ENCODE measurements at regions not wholly inside any gene's neighbourhood (a gene's known extent, or its start where the extent isn't known, plus 50 kb on each side); places are given as distances from the start of the nearest gene placed in this dataset.

DNA sequence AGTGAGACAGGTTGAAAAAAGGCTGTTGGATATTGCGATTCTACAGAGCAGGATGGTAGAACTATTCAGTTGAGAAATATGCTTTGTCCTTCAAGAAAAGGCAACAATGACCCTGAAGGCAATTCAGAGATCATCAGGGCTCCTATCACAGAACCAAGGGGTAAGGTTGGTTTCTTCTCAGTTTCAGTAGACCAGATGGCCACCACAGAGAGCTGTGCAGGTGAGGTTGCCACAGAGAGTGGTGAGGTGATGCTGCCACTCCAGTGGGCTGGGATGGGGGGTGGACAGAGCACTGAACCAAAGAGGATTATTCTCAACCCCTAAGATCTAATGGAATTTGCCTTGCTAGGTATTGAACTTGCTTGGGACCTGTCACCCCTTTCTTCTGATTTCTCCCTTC lies 64.6 kb upstream of the ZBTB7C start:
- WGBS (ENCODE audit: low lambda C conversion rate) = 79% methylated on average over 1 of the region's 1 CpG
- POLR2A ChIA-PET = no interaction called here
- H4K20me1 ChIP-seq (ENCODE audit: insufficient read depth) = no peaks in the 10 kb centered on the region
- peaks cover 5% of the 10 kb centered on the region for H3F3A ChIP-seq (replicated peaks; ENCODE audit: insufficient read depth)
- H3K9ac ChIP-seq = no peak overlapping the region
- no peaks in the 10 kb centered on the region for H3K27me3 ChIP-seq (ENCODE audit: insufficient read depth)
- H2AFZ ChIP-seq (ENCODE audit: low read depth) = no peak overlapping the region
- 0 out of 2 replicates have a peak, but pooled peaks cover 6% of the 10 kb centered on the region for H3K9me3 ChIP-seq
- H3K4me1 ChIP-seq (ENCODE audit: control insufficient read depth in 1 of 2, insufficient read depth in 2 of 2, low read depth in 1 of 2, low read length in 1 of 2) = peaks cover 0 to 3% of the 10 kb centered on the region in 2 experiments; a peak in 1 of 4 replicates
- no peak for DNase-seq
- H3K79me2 ChIP-seq (ENCODE audit: insufficient read depth) = no peaks in the 10 kb centered on the region
- no peaks in the 10 kb centered on the region for H3K9me2 ChIP-seq
- CTCF ChIA-PET = interaction anchor here (1.1 to 8.4 kb wide), 7 partner anchors 12 to 1037 kb away, joined by 3 to 174 read pairs (median 4); no protein-coding TSS in a partner anchor
- H3K4me2 ChIP-seq = no peak overlapping the region
- no peak overlapping the region for H3K27ac ChIP-seq (ENCODE audit: low read depth in 2 of 2, low read length in 1 of 2)
- no peak overlapping the region for H3K4me3 ChIP-seq (ENCODE audit: low read depth in 2 of 2, low read length in 1 of 2)
- TF ChIP-seq SIN3A (IDR thresholded peaks at IDR 0.05; ENCODE audit: borderline replicate concordance, low read depth, low read length) (no peak), REST (IDR thresholded peaks at IDR 0.05; ENCODE audit: low read depth, low read length) (no peak), EP300 (IDR thresholded peaks at IDR 0.05; ENCODE audit: borderline replicate concordance in 1 of 2, low read depth in 1 of 2, low read length in 1 of 2) (no peak), CTCF (IDR thresholded peaks at IDR 0.05) (no peak), FOXM1 (IDR thresholded peaks at IDR 0.05; ENCODE audit: low read depth) (no peak), RCOR1 (IDR thresholded peaks at IDR 0.05; ENCODE audit: low read length) (no peak), RXRA (IDR thresholded peaks at IDR 0.05; ENCODE audit: borderline replicate concordance, low read depth) (no peak), IRF3 (IDR thresholded peaks at IDR 0.05; ENCODE audit: low read depth, low read length) (no peak), YY1 (IDR thresholded peaks at IDR 0.05; ENCODE audit: low read depth) (no peak), NFIC (IDR thresholded peaks at IDR 0.05; ENCODE audit: borderline replicate concordance) (no peak), POLR2AphosphoS5 (IDR thresholded peaks at IDR 0.05; ENCODE audit: low read depth, low read length) (no peak), USF1 (IDR thresholded peaks at IDR 0.05; ENCODE audit: borderline replicate concordance, low read depth) (no peak), EZH2phosphoT487 (IDR thresholded peaks at IDR 0.05; ENCODE audit: borderline replicate concordance, low read depth) (no peak), TAF1 (IDR thresholded peaks at IDR 0.05; ENCODE audit: borderline replicate concordance, low read depth, low read length) (no peak), TCF12 (IDR thresholded peaks at IDR 0.05) (no peak), FOSL2 (IDR thresholded peaks at IDR 0.05; ENCODE audit: borderline replicate concordance, low read depth) (no peak), GABPA (IDR thresholded peaks at IDR 0.05; ENCODE audit: low read depth) (no peak)
- TF ChIP-seq, protein P1, sequence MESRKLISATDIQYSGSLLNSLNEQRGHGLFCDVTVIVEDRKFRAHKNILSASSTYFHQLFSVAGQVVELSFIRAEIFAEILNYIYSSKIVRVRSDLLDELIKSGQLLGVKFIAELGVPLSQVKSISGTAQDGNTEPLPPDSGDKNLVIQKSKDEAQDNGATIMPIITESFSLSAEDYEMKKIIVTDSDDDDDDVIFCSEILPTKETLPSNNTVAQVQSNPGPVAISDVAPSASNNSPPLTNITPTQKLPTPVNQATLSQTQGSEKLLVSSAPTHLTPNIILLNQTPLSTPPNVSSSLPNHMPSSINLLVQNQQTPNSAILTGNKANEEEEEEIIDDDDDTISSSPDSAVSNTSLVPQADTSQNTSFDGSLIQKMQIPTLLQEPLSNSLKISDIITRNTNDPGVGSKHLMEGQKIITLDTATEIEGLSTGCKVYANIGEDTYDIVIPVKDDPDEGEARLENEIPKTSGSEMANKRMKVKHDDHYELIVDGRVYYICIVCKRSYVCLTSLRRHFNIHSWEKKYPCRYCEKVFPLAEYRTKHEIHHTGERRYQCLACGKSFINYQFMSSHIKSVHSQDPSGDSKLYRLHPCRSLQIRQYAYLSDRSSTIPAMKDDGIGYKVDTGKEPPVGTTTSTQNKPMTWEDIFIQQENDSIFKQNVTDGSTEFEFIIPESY (IDR thresholded peaks at IDR 0.05; ENCODE audit: borderline replicate concordance, low read depth) = no peak
- H3K36me3 ChIP-seq (replicated peaks in 1 of 2; ENCODE audit: control insufficient read depth in 1 of 2, insufficient read depth in 2 of 2, low read length in 1 of 2) = no peaks in the 10 kb centered on the region

Data from SK-N-SH (cell line).